Chondrocyte (in vitro differentiated cells): ENCODE measurements at regions not wholly inside any gene's neighbourhood (a gene's known extent, or its start where the extent isn't known, plus 50 kb on each side); places are given as distances from the start of the nearest gene placed in this dataset.
"Not testable (repeated sequence)": the region's sequence is repeated elsewhere in the genome, so short reads cannot be mapped to it uniquely, and the experiment has no call there.

Experiments used
- DNase-seq: peaks from one replicate; pipeline ENCODE4 v3.0.0; 2021; ENCODE audit warnings: mixed read lengths, low spot score
- H3K27ac Mint-ChIP-seq: one replicate; pipeline ENCODE4 v1.8.0; 2021; ENCODE audit warnings: mild to moderate bottlenecking, moderate library complexity, mixed read lengths; ENCODE audit not compliant: unreplicated experiment
- H3K27me3 Mint-ChIP-seq: 2 replicates; pipeline ENCODE4 v1.8.0; 2021; ENCODE audit warnings: low read depth, mixed read lengths
- H3K36me3 Mint-ChIP-seq: 2 replicates; pipeline ENCODE4 v1.8.0; 2021; ENCODE audit warnings: low read depth, mixed read lengths
- H3K4me1 Mint-ChIP-seq: 2 replicates; pipeline ENCODE4 v1.8.0; 2021; ENCODE audit warnings: low read depth, mild to moderate bottlenecking, mixed read lengths
- H3K4me3 Mint-ChIP-seq: one replicate; pipeline ENCODE4 v1.8.0; 2021; ENCODE audit warnings: mild to moderate bottlenecking, moderate library complexity, mixed read lengths; ENCODE audit not compliant: unreplicated experiment
- H3K9me3 Mint-ChIP-seq: 2 replicates; pipeline ENCODE4 v1.8.0; 2021; ENCODE audit warnings: low read depth, mixed read lengths
- TF ChIP-seq, protein P1 (sequence below): fragments of 200-600 bp; sonication (generic); IDR thresholded peaks from 2 replicates; pipeline ENCODE4 v1.5.0; 2021; ENCODE audit warnings: antibody characterized with exemption, mild to moderate bottlenecking, moderate library complexity

DNA sequence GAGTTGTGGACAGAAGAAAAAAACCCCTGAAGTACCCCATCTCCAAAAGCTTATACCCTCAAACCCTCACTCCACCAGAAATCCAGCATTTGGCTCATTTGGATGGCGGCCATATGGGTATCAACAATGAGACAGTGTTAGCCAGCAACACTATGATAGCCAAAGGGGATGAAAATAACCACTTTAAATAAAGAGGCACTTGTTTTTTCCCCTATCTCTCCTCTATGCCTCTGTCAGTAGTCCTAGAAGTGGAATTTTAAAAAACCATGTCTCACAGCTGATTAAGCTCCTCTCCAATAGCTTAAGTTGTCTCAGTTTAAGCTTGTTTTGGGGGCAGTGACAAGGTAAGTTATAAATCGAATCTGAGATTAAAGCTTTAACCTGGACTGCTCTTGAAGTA lies 124.0 kb downstream of the MOSPD2 start:
- TF ChIP-seq, protein P1, sequence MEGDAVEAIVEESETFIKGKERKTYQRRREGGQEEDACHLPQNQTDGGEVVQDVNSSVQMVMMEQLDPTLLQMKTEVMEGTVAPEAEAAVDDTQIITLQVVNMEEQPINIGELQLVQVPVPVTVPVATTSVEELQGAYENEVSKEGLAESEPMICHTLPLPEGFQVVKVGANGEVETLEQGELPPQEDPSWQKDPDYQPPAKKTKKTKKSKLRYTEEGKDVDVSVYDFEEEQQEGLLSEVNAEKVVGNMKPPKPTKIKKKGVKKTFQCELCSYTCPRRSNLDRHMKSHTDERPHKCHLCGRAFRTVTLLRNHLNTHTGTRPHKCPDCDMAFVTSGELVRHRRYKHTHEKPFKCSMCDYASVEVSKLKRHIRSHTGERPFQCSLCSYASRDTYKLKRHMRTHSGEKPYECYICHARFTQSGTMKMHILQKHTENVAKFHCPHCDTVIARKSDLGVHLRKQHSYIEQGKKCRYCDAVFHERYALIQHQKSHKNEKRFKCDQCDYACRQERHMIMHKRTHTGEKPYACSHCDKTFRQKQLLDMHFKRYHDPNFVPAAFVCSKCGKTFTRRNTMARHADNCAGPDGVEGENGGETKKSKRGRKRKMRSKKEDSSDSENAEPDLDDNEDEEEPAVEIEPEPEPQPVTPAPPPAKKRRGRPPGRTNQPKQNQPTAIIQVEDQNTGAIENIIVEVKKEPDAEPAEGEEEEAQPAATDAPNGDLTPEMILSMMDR = no peak
- no peak overlapping the region for H3K4me3 Mint-ChIP-seq
- no peaks in the 10 kb centered on the region for H3K36me3 Mint-ChIP-seq
- peaks cover 6% of the 10 kb centered on the region for H3K27me3 Mint-ChIP-seq
- no peak for DNase-seq
- no peaks in the 10 kb centered on the region for H3K4me1 Mint-ChIP-seq
- peaks cover 16% of the 10 kb centered on the region for H3K9me3 Mint-ChIP-seq
- no peak overlapping the region for H3K27ac Mint-ChIP-seq

DNA sequence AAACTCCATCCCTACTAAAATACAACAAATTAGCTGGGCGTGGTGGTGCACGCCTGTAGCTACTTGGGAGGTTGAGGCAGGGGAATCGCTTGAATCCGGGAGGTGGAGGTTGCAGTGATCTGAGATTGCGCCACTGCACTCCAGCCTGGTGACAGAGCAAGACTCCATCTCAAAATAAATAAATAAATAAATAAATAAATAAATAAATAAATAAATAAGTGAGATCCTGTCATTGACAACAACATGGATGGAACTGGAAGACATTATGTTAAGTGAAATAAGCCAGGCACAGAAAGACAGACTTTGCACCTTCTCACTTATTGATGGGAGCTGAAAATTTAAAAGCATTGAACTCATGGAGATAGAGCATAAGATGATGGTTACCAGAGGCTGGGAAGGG lies 111.2 kb downstream of the MOSPD2 start:
- not testable (repeated sequence) for DNase-seq, H3K27ac Mint-ChIP-seq, H3K4me1 Mint-ChIP-seq, H3K36me3 Mint-ChIP-seq, H3K4me3 Mint-ChIP-seq, H3K27me3 Mint-ChIP-seq
- peaks cover 25% of the 10 kb centered on the region for H3K9me3 Mint-ChIP-seq
